Right forelimb (tissue), 1 donor: ENCODE measurements at regions not wholly inside any gene's neighbourhood (a gene's known extent, or its start where the extent isn't known, plus 50 kb on each side); places are given as distances from the start of the nearest gene placed in this dataset.
"Not testable (repeated sequence)": the region's sequence is repeated elsewhere in the genome, so short reads cannot be mapped to it uniquely, and the experiment has no call there.

Experiments
- DNase-seq: peaks from one replicate; pipeline ENCODE4 v3.0.0-alpha.2; 2018

DNA sequence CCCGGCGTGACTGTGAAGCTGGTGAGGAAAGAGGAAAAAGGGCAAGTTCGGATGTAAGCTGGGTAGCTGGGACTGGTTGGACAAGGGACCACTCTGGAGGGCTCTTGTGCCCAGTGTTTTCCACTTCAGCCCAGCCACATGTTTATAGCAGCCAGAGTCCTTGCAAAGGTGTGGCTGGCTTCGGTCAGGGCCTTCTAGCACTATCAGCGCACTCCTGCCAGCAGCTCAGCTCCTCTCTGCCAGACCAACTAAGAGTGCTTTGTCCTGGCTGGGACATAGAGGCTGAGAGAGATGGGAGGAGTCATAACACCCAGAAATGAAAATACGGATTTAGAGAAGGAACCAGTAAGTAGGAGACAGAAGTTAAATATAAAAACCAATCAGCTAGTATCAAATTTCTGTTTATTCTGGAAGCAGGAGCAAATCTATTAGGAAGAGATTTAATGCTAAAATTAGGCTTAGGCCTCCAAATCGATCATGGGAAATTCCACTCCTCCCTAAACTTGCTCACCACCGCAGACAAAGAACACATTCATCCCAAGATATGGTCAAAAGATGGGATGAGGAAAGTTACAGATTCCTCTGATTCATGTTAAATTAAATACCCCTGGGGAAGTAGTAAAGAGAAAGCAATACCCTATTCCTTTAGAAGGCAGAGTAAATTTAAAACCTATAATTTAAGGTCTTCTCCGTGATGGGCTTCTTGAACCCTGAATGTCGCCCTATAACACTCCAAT lies 135.0 kb downstream of the RALA start:
- no peak for DNase-seq

GRCh38 chr7:39761449-39761848 lies 138.1 kb downstream of the RALA start:
- DNase-seq: no peak

DNA sequence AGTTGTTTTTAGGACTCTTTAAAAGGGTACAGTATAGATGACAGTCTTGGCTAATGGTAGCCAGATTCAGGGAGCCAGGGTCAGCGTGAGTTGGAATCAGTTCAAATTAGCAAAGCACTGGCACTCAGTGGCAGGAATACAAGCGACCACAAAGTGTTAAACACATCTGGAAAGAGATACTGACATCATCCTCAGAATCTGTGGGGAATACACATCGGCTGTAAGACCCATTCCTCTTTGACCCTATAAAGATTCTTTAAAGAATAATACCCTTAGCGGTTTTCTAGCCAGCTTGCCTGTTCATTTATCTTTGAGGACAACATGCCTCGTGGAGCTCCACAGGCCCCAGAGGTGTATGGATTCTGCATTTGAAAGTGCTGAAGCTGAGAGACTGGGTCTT lies 139.1 kb downstream of the RALA start:
- not testable (repeated sequence) for DNase-seq

GRCh38 chr7:39762881-39763280 lies 139.5 kb downstream of the RALA start:
- DNase-seq: not testable (repeated sequence)

- DNase-seq: not testable (repeated sequence)
Observed at GRCh38 chr7:39765833-39766232, 142.5 kb downstream of the RALA start.

GRCh38 chr7:39768439-39768838 lies 145.1 kb downstream of the RALA start:
- DNase-seq: not testable (repeated sequence)

DNA sequence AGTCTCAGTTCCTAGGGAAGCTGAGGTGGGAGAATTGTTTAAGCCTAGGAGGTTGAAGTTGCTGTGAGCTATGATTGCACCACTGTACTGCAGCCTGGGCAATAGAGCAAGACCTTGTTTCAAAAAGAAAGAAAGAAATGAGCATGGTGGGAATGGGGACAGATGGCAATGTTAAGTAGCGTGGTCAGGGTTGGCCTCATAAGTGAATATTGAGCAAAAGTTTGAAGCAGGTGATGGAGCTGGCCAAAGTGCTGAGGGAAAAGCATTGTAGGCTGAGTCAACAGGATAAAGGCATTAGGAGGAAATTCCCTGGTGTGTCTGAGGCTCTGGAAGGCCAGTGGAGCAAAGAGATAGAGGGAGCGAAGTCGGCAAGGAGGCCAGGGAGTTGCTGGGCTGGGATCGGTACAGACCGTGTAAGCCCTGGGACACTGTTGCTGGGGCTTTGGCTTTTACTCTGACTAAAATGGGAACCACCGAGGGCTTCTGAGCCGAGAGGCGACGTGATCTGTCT lies 151.0 kb downstream of the RALA start:
- DNase-seq: not testable (repeated sequence)

DNA sequence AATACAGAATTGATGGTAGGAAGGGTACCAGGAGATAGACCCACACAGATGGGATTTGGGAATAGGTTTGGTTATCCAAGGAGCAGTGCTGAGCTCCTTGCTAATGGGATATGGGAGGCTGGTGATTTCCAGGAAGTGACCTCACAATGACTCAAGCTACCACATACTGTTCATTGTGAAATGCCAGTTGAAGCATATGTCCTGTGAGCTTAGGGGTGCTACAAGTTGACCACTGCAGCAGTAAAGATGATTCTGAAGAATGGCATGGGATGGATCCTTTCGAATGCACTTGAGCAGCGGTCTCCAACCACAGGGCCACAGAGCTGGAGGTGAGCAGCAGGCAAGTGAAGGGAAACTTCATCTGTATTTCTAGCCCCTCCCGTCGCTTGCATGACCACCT lies 158.2 kb downstream of the RALA start:
- not testable (repeated sequence) for DNase-seq

DNA sequence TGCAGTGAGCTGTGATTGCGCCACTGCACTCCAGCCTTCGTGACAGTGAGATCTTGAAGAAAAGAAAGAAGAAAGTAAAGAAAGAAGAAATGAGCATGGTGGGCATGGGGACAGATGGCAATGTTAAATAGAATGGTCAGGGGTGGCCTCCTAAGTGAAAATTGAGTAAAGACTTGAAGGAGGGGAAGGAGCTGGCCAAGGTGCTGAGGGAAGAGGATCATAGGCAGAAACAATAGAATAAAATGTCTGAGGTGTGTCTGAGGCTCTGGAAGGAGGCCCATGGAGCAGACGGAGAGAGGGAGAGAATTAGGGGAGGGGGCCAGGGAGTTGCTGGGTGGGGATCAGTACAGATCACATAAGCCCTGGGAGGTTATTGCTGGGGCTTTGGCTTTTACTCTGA lies 163.1 kb downstream of the RALA start:
- DNase-seq: not testable (repeated sequence)

- DNase-seq: not testable (repeated sequence)
Observed at GRCh38 chr7:39791035-39791434, 159.0 kb upstream of the CDK13 start.

GRCh38 chr7:39791911-39792310 lies 158.1 kb upstream of the CDK13 start:
- not testable (repeated sequence) for DNase-seq

DNA sequence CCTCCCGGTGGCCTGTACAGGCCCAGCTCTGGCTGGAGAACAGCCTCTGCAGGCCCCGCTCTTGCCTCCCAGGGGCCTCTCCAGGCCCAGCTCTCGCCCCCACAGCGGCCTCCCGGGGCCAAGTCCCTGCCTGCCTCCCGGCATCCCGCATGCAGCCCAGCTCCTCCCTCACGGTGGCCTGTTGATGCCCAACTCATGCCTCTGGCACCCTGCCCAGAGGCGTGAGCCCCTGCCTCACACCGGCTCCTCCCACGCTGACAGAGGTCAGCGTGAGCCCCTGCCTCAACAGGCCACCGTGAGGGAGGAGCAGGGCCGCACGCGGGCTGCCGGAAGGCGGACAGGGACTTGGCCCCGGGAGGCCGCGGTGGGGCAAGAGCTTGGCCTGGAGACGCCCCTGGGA lies 157.0 kb upstream of the CDK13 start:
- DNase-seq: not testable (repeated sequence)

DNA sequence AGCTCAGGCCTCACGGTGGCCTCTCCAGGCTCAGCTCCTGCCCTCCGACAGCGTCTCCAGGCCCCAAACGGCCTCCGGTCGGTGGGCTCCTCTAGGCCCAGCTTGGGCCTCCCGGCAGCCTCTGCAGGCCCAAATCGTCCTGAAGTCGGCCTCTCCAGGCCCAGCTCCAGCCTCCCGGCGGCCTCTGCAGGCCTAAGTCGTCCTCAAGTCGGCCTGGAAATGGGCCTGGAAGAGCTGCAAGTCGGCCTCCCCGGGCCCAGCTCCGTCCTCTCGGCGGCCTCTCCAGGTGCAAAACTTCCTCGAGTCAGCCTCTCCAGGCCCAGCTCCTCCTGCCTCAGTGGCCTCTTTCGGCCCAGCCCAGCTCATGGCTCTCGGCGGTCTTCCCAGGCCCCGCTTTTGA lies 156.2 kb upstream of the CDK13 start:
- not testable (repeated sequence) for DNase-seq

DNA sequence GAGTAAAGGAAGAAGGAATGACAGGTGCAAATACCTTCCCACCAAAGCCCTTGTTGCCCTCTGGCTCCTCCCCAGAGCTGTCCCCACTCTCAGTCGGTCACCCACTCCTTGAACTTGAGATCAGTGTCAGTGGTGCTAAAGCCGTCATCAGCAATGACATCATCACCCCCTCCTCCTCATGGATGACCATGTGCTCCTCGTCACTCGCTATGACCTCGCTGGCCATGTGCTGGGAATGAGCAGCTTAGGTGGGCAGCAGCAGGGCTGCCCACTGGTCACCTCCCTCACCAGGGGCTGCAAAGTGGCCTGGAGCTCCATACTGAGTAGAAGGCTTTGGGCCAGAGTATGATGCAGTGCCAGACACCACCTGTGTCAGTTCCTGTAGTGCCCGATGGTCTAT lies 153.1 kb upstream of the CDK13 start:
- not testable (repeated sequence) for DNase-seq

GRCh38 chr7:39798077-39798476 lies 152.0 kb upstream of the CDK13 start:
- DNase-seq: not testable (repeated sequence)

DNA sequence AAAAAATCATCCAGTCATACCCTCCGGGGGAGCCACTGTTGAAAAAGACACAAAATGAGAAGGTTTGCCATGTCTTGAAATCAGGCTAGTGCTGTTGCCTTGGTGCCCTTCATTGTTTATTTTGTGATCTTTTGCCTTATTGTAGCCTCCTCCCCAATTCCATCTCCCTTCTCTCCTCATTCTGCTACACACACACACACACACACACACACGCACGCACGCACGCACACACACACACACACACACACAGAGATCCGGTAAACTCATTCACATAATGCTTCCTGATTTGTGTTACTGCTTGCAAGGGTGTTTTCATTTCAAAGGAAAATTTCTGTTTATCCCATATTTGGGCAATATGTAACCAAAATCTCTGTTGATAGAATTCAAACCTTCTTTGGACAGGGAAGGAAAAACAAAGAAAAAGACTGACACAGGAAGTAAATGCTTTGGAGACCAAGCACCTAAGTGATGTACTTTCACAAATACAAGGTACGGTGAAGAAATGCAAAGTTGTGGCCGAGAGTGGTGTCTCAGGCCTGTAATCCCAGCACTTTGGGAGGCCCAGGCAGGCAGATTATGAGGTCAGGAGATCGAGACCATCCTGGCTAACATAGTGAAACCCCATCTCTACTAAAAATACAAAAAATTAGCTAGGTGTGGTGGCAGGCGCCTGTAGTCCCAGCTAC lies 141.1 kb upstream of the CDK13 start:
- DNase-seq: no peak

- DNase-seq: no peak
Observed at GRCh38 chr7:39810204-39810642, 139.8 kb upstream of the CDK13 start.

- no peak for DNase-seq
Observed at GRCh38 chr7:39810710-39811109, 139.3 kb upstream of the CDK13 start.

DNA sequence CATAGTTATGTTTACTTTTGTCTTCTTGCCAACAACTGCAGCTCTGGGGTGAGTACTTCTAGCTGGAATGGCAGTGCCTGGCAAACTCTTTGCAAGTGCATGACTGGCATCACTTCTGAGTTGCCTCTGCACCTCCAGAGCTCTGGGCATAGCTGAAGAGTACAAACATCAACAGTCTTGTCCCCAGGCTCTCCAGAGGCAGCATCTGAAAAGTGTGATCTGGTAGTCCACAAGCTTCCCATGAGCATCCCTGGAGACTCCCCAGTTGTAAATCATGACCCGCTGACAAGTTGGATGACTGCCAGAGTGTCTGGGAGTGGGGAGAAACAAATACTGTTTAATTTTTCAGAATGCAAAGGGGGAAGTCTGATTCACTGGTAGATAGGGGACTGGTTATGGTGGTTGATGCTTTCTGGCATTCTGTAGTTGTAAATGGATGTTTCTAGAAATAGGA lies 138.9 kb upstream of the CDK13 start:
- no peak for DNase-seq

DNA sequence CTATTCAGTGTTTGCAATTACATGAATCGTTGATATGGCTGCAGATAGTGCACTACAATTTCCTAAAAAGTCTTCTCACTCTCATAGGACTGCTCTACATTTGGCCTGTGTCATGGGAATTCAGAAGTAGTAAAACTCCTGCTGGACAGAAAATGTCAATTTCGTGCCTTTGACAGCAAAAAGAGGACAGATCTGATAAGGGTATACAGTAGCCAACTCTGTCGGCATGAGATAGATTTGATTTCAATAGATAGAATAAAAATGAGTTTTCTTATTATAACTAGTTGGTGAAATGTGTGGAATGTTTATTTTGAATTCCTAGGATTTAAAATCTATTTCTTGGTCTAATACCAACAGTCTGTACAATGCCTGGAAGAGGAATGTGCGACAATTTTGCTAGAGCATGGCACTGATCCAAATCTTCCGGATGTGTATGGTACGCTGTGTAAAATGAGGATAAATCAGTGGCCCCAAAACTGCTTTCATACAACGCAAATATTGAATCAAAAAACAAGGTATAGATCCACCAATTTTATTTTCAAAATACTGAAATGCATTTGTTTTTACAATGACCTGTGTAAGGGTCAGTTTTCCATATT lies 133.5 kb upstream of the CDK13 start:
- DNase-seq: no peak

DNA sequence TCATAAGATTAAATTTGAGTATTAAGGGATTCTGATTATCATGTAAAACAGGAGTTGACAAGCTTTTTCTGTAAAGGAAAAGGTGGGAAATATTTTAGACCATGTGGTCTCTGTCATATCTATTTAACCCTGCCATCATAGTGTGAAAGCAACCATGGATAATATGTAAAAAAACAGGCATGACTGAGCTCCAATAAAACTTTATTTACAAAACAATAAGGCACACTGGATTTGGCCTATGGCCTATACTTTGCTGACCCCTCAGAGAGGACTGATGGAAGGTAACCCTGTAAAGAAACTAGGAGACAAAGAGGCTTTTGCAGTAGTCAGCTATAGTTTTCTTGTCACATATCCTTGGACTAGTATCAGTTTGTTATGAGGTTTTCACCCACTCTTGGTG lies 130.5 kb upstream of the CDK13 start:
- DNase-seq: no peak

GRCh38 chr7:39824456-39825200 lies 125.4 kb upstream of the CDK13 start:
- no peak for DNase-seq
